H9 (cell line): ENCODE measurements at regions not wholly inside any gene's neighbourhood (a gene's known extent, or its start where the extent isn't known, plus 50 kb on each side); places are given as distances from the start of the nearest gene placed in this dataset.

ENCODE experiments used
- DNase-seq: peaks from one replicate; pipeline ENCODE4 v3.0.0-alpha.2; 2017
- H2AFZ ChIP-seq: one replicate; pipeline ENCODE4 v1.6.1; 2013; ENCODE audit warnings: mild to moderate bottlenecking, low read length, control low read depth, moderate library complexity
- H2AK5ac ChIP-seq: 2 replicates; pipeline ENCODE4 v1.6.1; 2013; ENCODE audit warnings: low read length, control low read depth, mixed read lengths; ENCODE audit not compliant: insufficient read length
- H2BK120ac ChIP-seq: one replicate; pipeline ENCODE4 v1.6.1; 2013; ENCODE audit warnings: low read depth, mild to moderate bottlenecking, low read length, control low read depth, inconsistent platforms; ENCODE audit not compliant: poor library complexity, severe bottlenecking
- H2BK12ac ChIP-seq: 2 replicates; pipeline ENCODE4 v1.6.1; 2013; ENCODE audit warnings: low read length, control low read depth, mixed read lengths, low read depth; ENCODE audit not compliant: insufficient read length
- H2BK15ac ChIP-seq: 2 replicates; pipeline ENCODE4 v1.6.1; 2013; ENCODE audit warnings: low read depth, low read length, control low read depth
- H2BK20ac ChIP-seq: one replicate; pipeline ENCODE4 v1.6.1; 2013; ENCODE audit warnings: low read depth, mild to moderate bottlenecking, low read length, control low read depth, inconsistent platforms; ENCODE audit not compliant: poor library complexity, severe bottlenecking
- H2BK5ac ChIP-seq: 2 replicates; pipeline ENCODE4 v1.6.1; 2013; ENCODE audit warnings: low read length, control low read depth, mixed read lengths; ENCODE audit not compliant: insufficient read length
- H3K14ac ChIP-seq: 2 replicates; pipeline ENCODE4 v1.6.1; 2013; ENCODE audit warnings: low read length, control low read depth; ENCODE audit not compliant: insufficient read depth
- H3K18ac ChIP-seq: 2 replicates; pipeline ENCODE4 v1.6.1; 2013; ENCODE audit warnings: low read depth, mild to moderate bottlenecking, mixed read lengths, low read length, control low read depth; ENCODE audit not compliant: insufficient read length
- H3K23ac ChIP-seq: 2 replicates; pipeline ENCODE4 v1.6.1; 2013; ENCODE audit warnings: low read length, control low read depth, mixed read lengths, low read depth; ENCODE audit not compliant: insufficient read length
- H3K23me2 ChIP-seq: 2 replicates; pipeline ENCODE4 v1.6.1; 2013; ENCODE audit warnings: low read depth, mild to moderate bottlenecking, mixed read lengths, low read length, control low read depth; ENCODE audit not compliant: insufficient read length, poor library complexity, severe bottlenecking
- H3K27ac ChIP-seq: 2 replicates; pipeline ENCODE4 v1.5.1; 2013; ENCODE audit warnings: low read length, control low read depth, mixed read lengths, low read depth; ENCODE audit not compliant: insufficient read length
- H3K27me3 ChIP-seq: 2 replicates; pipeline ENCODE4 v1.6.1; 2013; ENCODE audit warnings: low read length, control low read depth, inconsistent platforms; ENCODE audit not compliant: insufficient read depth
- H3K4ac ChIP-seq: 2 replicates; pipeline ENCODE4 v1.6.1; 2013; ENCODE audit warnings: low read depth, mild to moderate bottlenecking, control low read depth, inconsistent platforms, low read length, moderate library complexity
- H3K4me1 ChIP-seq: 2 replicates; pipeline ENCODE4 v1.6.1; 2013; ENCODE audit warnings: low read length, control low read depth, inconsistent platforms; ENCODE audit not compliant: insufficient read depth
- H3K4me2 ChIP-seq: 2 replicates; pipeline ENCODE4 v1.6.1; 2013; ENCODE audit warnings: low read length, control low read depth, mixed read lengths; ENCODE audit not compliant: insufficient read length, insufficient read depth
- H3K56ac ChIP-seq: 2 replicates; pipeline ENCODE4 v1.6.1; 2013; ENCODE audit warnings: low read depth, mild to moderate bottlenecking, mixed read lengths, low read length, control low read depth; ENCODE audit not compliant: insufficient read length
- H3K79me1 ChIP-seq: 2 replicates; pipeline ENCODE4 v1.6.1; 2013; ENCODE audit warnings: low read depth, mild to moderate bottlenecking, moderate library complexity, low read length, control low read depth, inconsistent platforms; ENCODE audit not compliant: insufficient read depth, poor library complexity, severe bottlenecking
- H3K79me2 ChIP-seq: 2 replicates; pipeline ENCODE4 v1.6.1; 2013; ENCODE audit warnings: low read length, control low read depth, inconsistent platforms; ENCODE audit not compliant: insufficient read depth
- H3K9ac ChIP-seq: 2 replicates; pipeline ENCODE4 v1.6.1; 2013; ENCODE audit warnings: low read length, control low read depth, mixed read lengths; ENCODE audit not compliant: insufficient read length; ENCODE audit errors: extremely low read depth
- H3K9me3 ChIP-seq: one replicate; pipeline ENCODE4 v1.6.1; 2013; ENCODE audit warnings: low read depth, low read length, inconsistent platforms; ENCODE audit not compliant: control insufficient read depth
- H3T11ph ChIP-seq: one replicate; pipeline ENCODE4 v1.6.1; 2013; ENCODE audit warnings: mild to moderate bottlenecking, low read length, control low read depth, inconsistent platforms
- H4K20me1 ChIP-seq: one replicate; pipeline ENCODE4 v1.6.1; 2013; ENCODE audit not compliant: control insufficient read depth, insufficient read length, insufficient read depth
- H4K5ac ChIP-seq: 2 replicates; pipeline ENCODE4 v1.6.1; 2013; ENCODE audit warnings: low read depth, mild to moderate bottlenecking, mixed read lengths, low read length, control low read depth; ENCODE audit not compliant: insufficient read length
- H4K8ac ChIP-seq: replicated peaks from 2 replicates; pipeline ENCODE4 v1.6.1; 2013; ENCODE audit warnings: low read length, control low read depth, mixed read lengths, low read depth; ENCODE audit not compliant: insufficient read length
- H4K91ac ChIP-seq: 2 replicates; pipeline ENCODE4 v1.6.1; 2013; ENCODE audit warnings: low read depth, mild to moderate bottlenecking, moderate library complexity, mixed read lengths, low read length, control low read depth; ENCODE audit not compliant: insufficient read length
- H3K27ac Mint-ChIP-seq, 3 experiments: 2 replicates in 2 of 3; 3 replicates in 1 of 3; pipeline ENCODE4 v1.8.0; 2020 to 2021; ENCODE audit warnings: mixed read lengths in 3 of 3, mild to moderate bottlenecking in 1 of 3, moderate library complexity in 1 of 3
- H3K27me3 Mint-ChIP-seq: 2 replicates; pipeline ENCODE4 v1.8.0; 2021; ENCODE audit warnings: low read depth, mild to moderate bottlenecking, moderate library complexity, mixed read lengths
- H3K36me3 Mint-ChIP-seq, 3 experiments: 2 replicates in 2 of 3; 3 replicates in 1 of 3; pipeline ENCODE4 v1.8.0; 2020 to 2021; ENCODE audit warnings: low read depth in 3 of 3, mixed read lengths in 3 of 3; ENCODE audit not compliant: insufficient read depth in 1 of 3
- H3K4me1 Mint-ChIP-seq, 2 experiments: 2 replicates each; pipeline ENCODE4 v1.8.0; 2020; ENCODE audit warnings: mixed read lengths in 2 of 2
- H3K4me3 Mint-ChIP-seq, 2 experiments: 2 replicates in 1 of 2; 3 replicates in 1 of 2; pipeline ENCODE4 v1.8.0; 2020 to 2021; ENCODE audit warnings: mild to moderate bottlenecking in 2 of 2, mixed read lengths in 2 of 2, moderate library complexity in 1 of 2
- H3K9me3 Mint-ChIP-seq, 2 experiments: 2 replicates in 1 of 2; 3 replicates in 1 of 2; pipeline ENCODE4 v1.8.0; 2020; ENCODE audit warnings: mild to moderate bottlenecking in 2 of 2, mixed read lengths in 2 of 2, moderate library complexity in 1 of 2
- CTCF ChIP-seq: fragments of 200-600 bp; sonication (generic); conservative IDR thresholded peaks from 3 replicates; pipeline ENCODE4 v1.8.0; 2021; ENCODE audit warnings: antibody characterized with exemption, mild to moderate bottlenecking
- WGBS: extraction: QIAGEN DNeasy Blood & Tissue Kit; methylation state at CpG from one replicate; pipeline ENCODE4 v1.1.7; 2013; ENCODE audit warnings: missing lambda C conversion rate, low lambda C conversion rate, mixed read lengths; ENCODE audit not compliant: insufficient read length; ENCODE audit errors: extremely low coverage; 5-methylcytosine and 5-hydroxymethylcytosine counted together

GRCh38 chr18:46273861-46274260 is 169.7 kb downstream of the HAUS1 start:
- Mint-ChIP-seq H3K27ac (peak overlapping the region in 1 of 3 experiments; percentile 11; a peak in 1 of 7 replicates), H3K4me3 (no peak overlapping the region), H3K27me3 (no peaks in the 10 kb centered on the region), H3K36me3 (no peaks in the 10 kb centered on the region), H3K4me1 (peaks cover 27 to 31% of the 10 kb centered on the region in 2 experiments), H3K9me3 (no peaks in the 10 kb centered on the region)
- H3K56ac ChIP-seq = no peak overlapping the region
- H2BK15ac ChIP-seq = no peak overlapping the region
- no peak for DNase-seq
- H4K91ac ChIP-seq = no peak overlapping the region
- no peak overlapping the region for H2BK5ac ChIP-seq
- H3K4ac ChIP-seq = no peak overlapping the region
- no peak overlapping the region for H2AFZ ChIP-seq
- H3K27ac ChIP-seq = no peak overlapping the region
- no peaks in the 10 kb centered on the region for H3K23me2 ChIP-seq
- H3K14ac ChIP-seq = no peak overlapping the region
- WGBS = no CpG with 5 or more reads among the region's 1 CpG
- H2AK5ac ChIP-seq = no peak overlapping the region
- no peaks in the 10 kb centered on the region for H4K20me1 ChIP-seq
- H2BK120ac ChIP-seq = no peak overlapping the region
- no peak overlapping the region for H3K23ac ChIP-seq
- H3K79me1 ChIP-seq = no peaks in the 10 kb centered on the region
- no peak for TF ChIP-seq CTCF
- no peak overlapping the region for H3T11ph ChIP-seq
- no peaks in the 10 kb centered on the region for H3K9me3 ChIP-seq
- no peak overlapping the region for H3K4me2 ChIP-seq
- no peak overlapping the region for H2BK12ac ChIP-seq
- no peak overlapping the region for H4K8ac ChIP-seq
- H3K27me3 ChIP-seq = no peaks in the 10 kb centered on the region
- H3K18ac ChIP-seq = no peak overlapping the region
- H3K79me2 ChIP-seq = no peaks in the 10 kb centered on the region; the same call in 1 of the 2 replicates
- H2BK20ac ChIP-seq = no peak overlapping the region
- peaks cover 10% of the 10 kb centered on the region; the same call in 1 of the 2 replicates for H3K4me1 ChIP-seq
- no peak overlapping the region for H4K5ac ChIP-seq
- H3K9ac ChIP-seq = no peak overlapping the region
